ENCODE measurements at regions not wholly inside any gene's neighbourhood (a gene's known extent, or its start where the extent isn't known, plus 50 kb on each side); places are given as distances from the start of the nearest gene placed in this dataset.

DNA sequence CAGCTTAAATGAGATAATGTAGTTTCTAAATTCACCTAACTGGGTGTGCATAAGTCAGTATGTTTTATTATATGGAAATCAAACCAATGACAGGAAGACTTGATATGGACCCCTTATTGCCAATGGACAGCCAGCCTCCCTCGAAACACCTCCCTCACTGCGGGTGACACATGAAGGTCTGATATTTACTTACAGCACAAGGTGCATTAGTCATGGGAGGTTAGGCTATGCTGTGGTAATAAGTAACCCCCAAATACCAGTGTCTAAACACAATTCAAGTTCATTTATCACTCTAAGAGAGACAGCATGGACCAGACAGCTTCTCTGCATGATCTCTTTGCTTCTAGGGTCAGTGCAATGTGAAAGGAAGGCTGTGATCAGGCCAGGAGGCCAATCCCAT, 126.0 kb upstream of the KCNJ6 start:
- TF ChIP-seq, protein P1, sequence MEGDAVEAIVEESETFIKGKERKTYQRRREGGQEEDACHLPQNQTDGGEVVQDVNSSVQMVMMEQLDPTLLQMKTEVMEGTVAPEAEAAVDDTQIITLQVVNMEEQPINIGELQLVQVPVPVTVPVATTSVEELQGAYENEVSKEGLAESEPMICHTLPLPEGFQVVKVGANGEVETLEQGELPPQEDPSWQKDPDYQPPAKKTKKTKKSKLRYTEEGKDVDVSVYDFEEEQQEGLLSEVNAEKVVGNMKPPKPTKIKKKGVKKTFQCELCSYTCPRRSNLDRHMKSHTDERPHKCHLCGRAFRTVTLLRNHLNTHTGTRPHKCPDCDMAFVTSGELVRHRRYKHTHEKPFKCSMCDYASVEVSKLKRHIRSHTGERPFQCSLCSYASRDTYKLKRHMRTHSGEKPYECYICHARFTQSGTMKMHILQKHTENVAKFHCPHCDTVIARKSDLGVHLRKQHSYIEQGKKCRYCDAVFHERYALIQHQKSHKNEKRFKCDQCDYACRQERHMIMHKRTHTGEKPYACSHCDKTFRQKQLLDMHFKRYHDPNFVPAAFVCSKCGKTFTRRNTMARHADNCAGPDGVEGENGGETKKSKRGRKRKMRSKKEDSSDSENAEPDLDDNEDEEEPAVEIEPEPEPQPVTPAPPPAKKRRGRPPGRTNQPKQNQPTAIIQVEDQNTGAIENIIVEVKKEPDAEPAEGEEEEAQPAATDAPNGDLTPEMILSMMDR (IDR thresholded peaks at IDR 0.05; ENCODE audit: low read length) = no peak
- no peak for TF ChIP-seq EZH2 (IDR thresholded peaks at IDR 0.05; ENCODE audit: borderline replicate concordance, low read length)

Measured in OCI-LY1 (cell line).